Aorta (tissue), 5 donors: ENCODE measurements at regions not wholly inside any gene's neighbourhood (a gene's known extent, or its start where the extent isn't known, plus 50 kb on each side); places are given as distances from the start of the nearest gene placed in this dataset.

Experiments
- ATAC-seq: fragments of 200-7000 bp; cut with Tn5 transposase; one replicate; pipeline ENCODE4 v1.9.1; 2022; ENCODE audit warnings: moderate library complexity; ENCODE audit not compliant: low FRiP score
- DNase-seq, 2 donors: peaks; one replicate each; pipeline ENCODE4 v3.0.0-alpha.2; 2020
- H3K27ac ChIP-seq, 2 donors: one replicate each; pipeline ENCODE4 v1.5.1; 2013; ENCODE audit warnings: low read length in 2 of 2, mild to moderate bottlenecking in 2 of 2, moderate library complexity in 2 of 2, control low read depth in 1 of 2, inconsistent platforms in 1 of 2, low read depth in 1 of 2
- H3K27me3 ChIP-seq, 2 donors: one replicate each; pipeline ENCODE4 v1.6.1; 2013; ENCODE audit warnings: control low read depth in 1 of 2, low read length in 1 of 2, mild to moderate bottlenecking in 1 of 2, moderate library complexity in 1 of 2; ENCODE audit not compliant: insufficient read depth in 2 of 2, control insufficient read depth in 1 of 2
- H3K36me3 ChIP-seq, 2 donors: one replicate each; pipeline ENCODE4 v1.6.1; 2013; ENCODE audit warnings: control low read depth in 1 of 2, low read length in 1 of 2, mild to moderate bottlenecking in 1 of 2; ENCODE audit not compliant: insufficient read depth in 2 of 2, control insufficient read depth in 1 of 2
- H3K4me1 ChIP-seq, 2 donors: one replicate each; pipeline ENCODE4 v1.6.1; 2013; ENCODE audit warnings: low read length in 2 of 2, control low read depth in 1 of 2, mild to moderate bottlenecking in 1 of 2, moderate library complexity in 1 of 2; ENCODE audit not compliant: insufficient read depth in 2 of 2, control insufficient read depth in 1 of 2
- H3K4me3 ChIP-seq, 2 donors: one replicate each; pipeline ENCODE4 v1.5.1; 2013; ENCODE audit warnings: low read length in 2 of 2, control low read depth in 1 of 2, mild to moderate bottlenecking in 1 of 2
- H3K9me3 ChIP-seq: one replicate; pipeline ENCODE4 v1.6.1; 2013; ENCODE audit warnings: mild to moderate bottlenecking, low read length; ENCODE audit not compliant: control insufficient read depth
- WGBS, 2 donors: extraction: QIAGEN DNeasy Blood & Tissue Kit; methylation state at CpG; one replicate each; pipeline ENCODE4 v1.1.7; 2013; 5-methylcytosine and 5-hydroxymethylcytosine counted together
- intact Hi-C, 2 donors: fragments of 100-400 bp; cut with DNase I; formaldehyde crosslinking; loops; one replicate each; pipeline versions ENCODE4 v1.14.2 to v1.15.0; 2022
- donor health status: healthy with polysubstance abuse.
- donor health status: Bipolar disorder and iron deficiency.
- donor health status: DM: no; HTN: no; CAD: no.
- donor health status: DM: no; HTN: no; CAD: no.
- donor health status: DM: yes; HTN: yes; CAD: no.

DNA sequence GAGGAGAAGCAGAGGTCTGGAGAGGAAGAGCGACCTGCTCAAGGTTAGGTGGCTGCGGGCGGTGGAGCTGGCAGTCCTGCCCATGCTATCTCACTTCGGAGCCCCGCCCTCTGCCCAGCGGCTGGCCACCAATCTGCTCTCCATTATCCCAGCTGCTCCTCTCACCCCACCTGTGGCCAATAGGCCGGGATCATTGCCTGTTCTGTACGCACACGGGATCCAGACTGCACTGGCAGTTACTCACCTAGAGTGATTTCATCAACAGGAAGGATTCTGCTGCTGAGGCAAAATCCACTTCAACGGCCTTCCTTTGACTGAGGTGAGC lies 100.6 kb downstream of the TLE3 start:
- no peak for DNase-seq
- H3K27ac ChIP-seq: no peak overlapping the region
- intact Hi-C loops: no loop called here
- H3K36me3 ChIP-seq: no peaks in the 10 kb centered on the region
- WGBS, 2 donors: 87 to 88% methylated on average over 10 of the region's 10 CpGs
- no peaks in the 10 kb centered on the region for H3K9me3 ChIP-seq
- H3K4me1 ChIP-seq: no peaks in the 10 kb centered on the region
- no peak for ATAC-seq
- H3K27me3 ChIP-seq: no peaks in the 10 kb centered on the region
- no peak overlapping the region for H3K4me3 ChIP-seq
